SK-N-SH (cell line): ENCODE measurements at regions not wholly inside any gene's neighbourhood (a gene's known extent, or its start where the extent isn't known, plus 50 kb on each side); places are given as distances from the start of the nearest gene placed in this dataset.

ENCODE experiments used
- CTCF ChIA-PET: fragments of 300-600, 350-600 bp; formaldehyde crosslinking; extraction: SDS; loops from one replicate; lab custom pipeline; 2021; lab: Yijun Ruan, JAX
- POLR2A ChIA-PET: fragments of 350-600 bp; sonication (Branson Sonifier 250); formaldehyde crosslinking; extraction: SDS; loops from one replicate; lab custom pipeline; 2020; ENCODE audit warnings: antibody characterized with exemption, inconsistent platforms; lab: Yijun Ruan, JAX
- DNase-seq: peaks from one replicate; pipeline ENCODE4 v3.0.0; 2012
- H2AFZ ChIP-seq: fragments of 200-600 bp; sonication (generic); 2 replicates; pipeline ENCODE4 v1.8.1; 2016; ENCODE audit warnings: antibody characterized with exemption, mild to moderate bottlenecking, low read depth
- H3F3A ChIP-seq: fragments of 200-600 bp; sonication (generic); replicated peaks from 2 replicates; pipeline ENCODE3; 2016; ENCODE audit warnings: antibody characterized with exemption, mild to moderate bottlenecking; ENCODE audit not compliant: insufficient read depth
- H3K27ac ChIP-seq, 2 experiments: fragments of 200-500 bp in 1 of 2; fragments of 200-600 bp in 1 of 2; sonication (Bioruptor generic) in 1 of 2; sonication (generic), shearing (Covaris generic) in 1 of 2; 2 replicates each; pipeline versions ENCODE4 v1.5.1 to v1.6.1; 2014 to 2016; ENCODE audit warnings: low read depth in 2 of 2, inconsistent platforms in 1 of 2, low read length in 1 of 2, mild to moderate bottlenecking in 1 of 2, mixed read lengths in 1 of 2
- H3K27me3 ChIP-seq: fragments of 200-600 bp; sonication (generic), shearing (Covaris generic); 2 replicates; pipeline ENCODE4 v1.6.1; 2016; ENCODE audit warnings: mixed run types; ENCODE audit not compliant: insufficient read depth
- H3K36me3 ChIP-seq, 2 experiments: fragments of 200-500 bp in 1 of 2; fragments of 200-600 bp in 1 of 2; sonication (Bioruptor generic) in 1 of 2; sonication (generic) in 1 of 2; replicated peaks in 1 of 2; 2 replicates each; pipeline versions ENCODE3 to v1.5.1; 2014 to 2016; ENCODE audit warnings: low read length in 1 of 2, mild to moderate bottlenecking in 1 of 2; ENCODE audit not compliant: insufficient read depth in 2 of 2, control insufficient read depth in 1 of 2
- H3K4me1 ChIP-seq, 2 experiments: fragments of 200-500 bp in 1 of 2; fragments of 200-600 bp in 1 of 2; sonication (Bioruptor generic) in 1 of 2; sonication (generic), shearing (Covaris generic) in 1 of 2; 2 replicates each; pipeline versions ENCODE4 v1.5.1 to v1.6.1; 2014 to 2016; ENCODE audit warnings: low read depth in 1 of 2, low read length in 1 of 2, mixed run types in 1 of 2; ENCODE audit not compliant: insufficient read depth in 2 of 2, control insufficient read depth in 1 of 2
- H3K4me2 ChIP-seq: fragments of 200-600 bp; sonication (generic), shearing (Covaris generic); 2 replicates; pipeline ENCODE4 v1.6.1; 2017; ENCODE audit warnings: mixed run types
- H3K4me3 ChIP-seq, 2 experiments: fragments of 200-500 bp in 1 of 2; fragments of 200-600 bp in 1 of 2; sonication (Bioruptor generic) in 1 of 2; sonication (generic), shearing (Covaris generic) in 1 of 2; 2 replicates each; pipeline versions ENCODE4 v1.5.1 to v1.8.1; 2014 to 2016; ENCODE audit warnings: low read depth in 2 of 2, inconsistent platforms in 1 of 2, low read length in 1 of 2, mild to moderate bottlenecking in 1 of 2, mixed read lengths in 1 of 2, moderate library complexity in 1 of 2
- H3K79me2 ChIP-seq: fragments of 200-600 bp; sonication (generic); 2 replicates; pipeline ENCODE4 v1.8.1; 2017; ENCODE audit warnings: mild to moderate bottlenecking; ENCODE audit not compliant: insufficient read depth
- H3K9ac ChIP-seq: fragments of 200-600 bp; sonication (generic); 2 replicates; pipeline ENCODE4 v1.6.1; 2017; ENCODE audit warnings: mixed run types
- H3K9me2 ChIP-seq: fragments of 200-600 bp; sonication (generic); 2 replicates; pipeline ENCODE4 v1.6.1; 2017; ENCODE audit warnings: mixed run types
- H3K9me3 ChIP-seq: fragments of 200-600 bp; sonication (generic); 2 replicates; pipeline ENCODE4 v1.6.1; 2017; ENCODE audit warnings: mixed run types, mild to moderate bottlenecking, moderate library complexity
- H4K20me1 ChIP-seq: fragments of 200-600 bp; sonication (generic); 2 replicates; pipeline ENCODE4 v1.6.1; 2017; ENCODE audit warnings: mild to moderate bottlenecking, mixed run types; ENCODE audit not compliant: insufficient read depth
- CHD2 ChIP-seq: fragments of 150-350 bp; IDR thresholded peaks from 2 replicates; pipeline ENCODE4 v1.6.1; 2018; ENCODE audit warnings: low read length; ENCODE audit not compliant: partially characterized antibody
- CTCF ChIP-seq: fragments of 200-600 bp; sonication (generic); IDR thresholded peaks from 2 replicates; pipeline ENCODE4 v1.6.1; 2017; ENCODE audit warnings: antibody characterized with exemption, mild to moderate bottlenecking, moderate library complexity
- ELF1 ChIP-seq: IDR thresholded peaks from 2 replicates; pipeline ENCODE4 v1.4.0; 2012
- FOSL2 ChIP-seq: IDR thresholded peaks from 2 replicates; pipeline ENCODE4 v1.4.0; 2012; ENCODE audit warnings: low read depth, mild to moderate bottlenecking, moderate library complexity, borderline replicate concordance
- FOXJ3 ChIP-seq: sonication (generic); formaldehyde crosslinking; IDR thresholded peaks from 2 replicates; pipeline ENCODE4 v1.5.1; 2020; ENCODE audit warnings: mild to moderate bottlenecking, missing genetic modification reagents
- JUND ChIP-seq: IDR thresholded peaks from 2 replicates; pipeline ENCODE4 v1.4.0; 2012
- MXI1 ChIP-seq: IDR thresholded peaks from 2 replicates; pipeline ENCODE4 v1.6.1; 2012; ENCODE audit warnings: mild to moderate bottlenecking, low read depth, low read length, improper control_type of control experiment
- NFIC ChIP-seq: IDR thresholded peaks from 2 replicates; pipeline ENCODE4 v1.4.0; 2012; ENCODE audit warnings: borderline replicate concordance
- NRF1 ChIP-seq: IDR thresholded peaks from 2 replicates; pipeline ENCODE4 v1.6.1; 2012; ENCODE audit warnings: low read depth, mild to moderate bottlenecking, low read length
- PBX3 ChIP-seq: IDR thresholded peaks from 2 replicates; pipeline ENCODE4; 2012
- REST ChIP-seq: IDR thresholded peaks from 2 replicates; pipeline ENCODE4 v1.6.1; 2012; ENCODE audit warnings: mild to moderate bottlenecking, low read depth, low read length, moderate library complexity
- RFX5 ChIP-seq: IDR thresholded peaks from 2 replicates; pipeline ENCODE4 v1.6.1; 2012; ENCODE audit warnings: mild to moderate bottlenecking, improper control_type of control experiment, low read length
- RXRA ChIP-seq: IDR thresholded peaks from 2 replicates; pipeline ENCODE4 v1.4.0; 2012; ENCODE audit warnings: low read depth, mild to moderate bottlenecking, borderline replicate concordance
- SIN3A ChIP-seq: IDR thresholded peaks from 2 replicates; pipeline ENCODE4 v1.6.1; 2012; ENCODE audit warnings: low read depth, mild to moderate bottlenecking, low read length, moderate library complexity, borderline replicate concordance
- SMC3 ChIP-seq: IDR thresholded peaks from 2 replicates; pipeline ENCODE4 v1.6.1; 2012; ENCODE audit warnings: low read depth, low read length, improper control_type of control experiment
- TAF1 ChIP-seq: IDR thresholded peaks from 2 replicates; pipeline ENCODE4 v1.6.1; 2012; ENCODE audit warnings: low read depth, mild to moderate bottlenecking, low read length, moderate library complexity, borderline replicate concordance
- TCF12 ChIP-seq: IDR thresholded peaks from 2 replicates; pipeline ENCODE4 v1.4.0; 2012
- USF1 ChIP-seq: IDR thresholded peaks from 2 replicates; pipeline ENCODE4 v1.4.0; 2012; ENCODE audit warnings: low read depth, borderline replicate concordance
- YY1 ChIP-seq: IDR thresholded peaks from 2 replicates; pipeline ENCODE4 v1.4.0; 2012; ENCODE audit warnings: low read depth, mild to moderate bottlenecking
- WGBS: methylation state at CpG from one replicate; pipeline ENCODE4 v1.1.6; 2017; ENCODE audit warnings: low lambda C conversion rate; 5-methylcytosine and 5-hydroxymethylcytosine counted together

- Histone ChIP-seq H3K4me1 (no peaks in the 10 kb centered on the region), H3K4me2 (no peak overlapping the region), H3K4me3 (no peak overlapping the region), H3K27ac (no peak overlapping the region), H3K79me2 (no peaks in the 10 kb centered on the region), H3K36me3 (no peaks in the 10 kb centered on the region), H2AFZ (no peak overlapping the region), H3K27me3 (no peaks in the 10 kb centered on the region), H3K9ac (no peak overlapping the region), H3F3A (no peaks in the 10 kb centered on the region), H3K9me3 (no peaks in the 10 kb centered on the region), H3K9me2 (no peaks in the 10 kb centered on the region), H4K20me1 (no peaks in the 10 kb centered on the region)
- no peak for TF ChIP-seq RXRA
- no peak for TF ChIP-seq FOSL2
- TF ChIP-seq TAF1: no peak
- no peak for TF ChIP-seq USF1
- no peak for TF ChIP-seq FOXJ3
- no peak for TF ChIP-seq CHD2
- TF ChIP-seq PBX3: no peak
- POLR2A ChIA-PET: no interaction called here
- WGBS: 48% methylated on average over 3 of the region's 3 CpGs
- CTCF ChIA-PET: interaction anchor here (0.5 to 1.3 kb wide), 5 partner anchors 13 to 292 kb away, joined by 3 to 4 read pairs (median 3); no protein-coding TSS in a partner anchor
- DNase-seq: no peak
Measured at GRCh38 chr3:184455991-184456390, 76.1 kb downstream of the CHRD start.

- ChIA-PET POLR2A (no interaction called here), CTCF (interaction anchor here (1.0 to 1.3 kb wide), 4 partner anchors 12 to 89 kb away, joined by 3 to 4 read pairs (median 3); no protein-coding TSS in a partner anchor)
- Histone ChIP-seq H3K27me3 (no peaks in the 10 kb centered on the region), H3K27ac (no peak overlapping the region), H3K4me3 (no peak overlapping the region), H3F3A (no peaks in the 10 kb centered on the region), H3K36me3 (no peaks in the 10 kb centered on the region), H3K9ac (no peak overlapping the region), H4K20me1 (no peaks in the 10 kb centered on the region), H3K9me2 (no peaks in the 10 kb centered on the region), H3K4me2 (no peak overlapping the region), H3K79me2 (no peaks in the 10 kb centered on the region), H2AFZ (no peak overlapping the region), H3K4me1 (no peaks in the 10 kb centered on the region), H3K9me3 (no peaks in the 10 kb centered on the region)
- no peak for TF ChIP-seq USF1
- no peak for TF ChIP-seq CTCF
- TF ChIP-seq NFIC: no peak
- no peak for TF ChIP-seq CHD2
- no peak for TF ChIP-seq PBX3
- TF ChIP-seq TCF12: no peak
- TF ChIP-seq FOSL2: no peak
- TF ChIP-seq NRF1: no peak
- TF ChIP-seq YY1: no peak
- no peak for TF ChIP-seq SMC3
- TF ChIP-seq JUND: no peak
- no peak for TF ChIP-seq TAF1
- no peak for TF ChIP-seq REST
- TF ChIP-seq SIN3A: no peak
- no peak for TF ChIP-seq RFX5
- no peak for TF ChIP-seq MXI1
- TF ChIP-seq ELF1: no peak
- no peak for DNase-seq
- 66% methylated on average over 4 of the region's 4 CpGs for WGBS
Measured at GRCh38 chr3:184456476-184456875, 76.6 kb downstream of the CHRD start.
